Bronchial epithelial cell (primary cell): ENCODE measurements at regions not wholly inside any gene's neighbourhood (a gene's known extent, or its start where the extent isn't known, plus 50 kb on each side); places are given as distances from the start of the nearest gene placed in this dataset.

Experiments
- DNase-seq: peaks from one replicate; pipeline ENCODE4 v3.0.0-alpha.2; 2010; ENCODE audit warnings: low read depth
- FAIRE-seq: peaks from 2 replicates; lab custom pipeline; 2011; peaks lifted over from hg19 to GRCh38; lab: Jason Lieb, UNC
- H3K27me3 ChIP-seq: 2 replicates; pipeline ENCODE4 v1.5.1; 2011; ENCODE audit warnings: low read length; ENCODE audit not compliant: control insufficient read depth, insufficient read depth
- H3K36me3 ChIP-seq: 2 replicates; pipeline ENCODE4 v1.5.1; 2011; ENCODE audit warnings: low read length; ENCODE audit not compliant: control insufficient read depth, insufficient read depth
- H3K4me3 ChIP-seq: 2 replicates; pipeline ENCODE4 v1.5.1; 2011; ENCODE audit warnings: mild to moderate bottlenecking, low read depth, low read length, control low read depth
- CTCF ChIP-seq: IDR thresholded peaks from 2 replicates; pipeline ENCODE4 v1.5.1; 2011; ENCODE audit warnings: mild to moderate bottlenecking, moderate library complexity, low read length, control low read depth, inconsistent platforms; ENCODE audit not compliant: insufficient read depth, severe bottlenecking

- DNase-seq, result no peak
- no peak for FAIRE-seq
- no peaks in the 10 kb centered on the region for H3K27me3 ChIP-seq
- no peak for TF ChIP-seq CTCF
- H3K36me3 ChIP-seq, result no peaks in the 10 kb centered on the region
- no peak overlapping the region for H3K4me3 ChIP-seq
These were observed 227.6 kb upstream of the ANKRD55 start for GRCh38 chr5:56460681-56461191.

GRCh38 chr5:56460195-56460546 lies 227.0 kb upstream of the ANKRD55 start:
- TF ChIP-seq CTCF, result no peak
- Histone ChIP-seq H3K36me3 (no peaks in the 10 kb centered on the region), H3K4me3 (no peak overlapping the region), H3K27me3 (no peaks in the 10 kb centered on the region)
- DNase-seq, result no peak
- FAIRE-seq, result no peak

- FAIRE-seq (no peak), DNase-seq (no peak)
- Histone ChIP-seq H3K27me3 (no peaks in the 10 kb centered on the region), H3K4me3 (no peak overlapping the region), H3K36me3 (no peaks in the 10 kb centered on the region)
- no peak for TF ChIP-seq CTCF
These were observed 226.5 kb upstream of the ANKRD55 start for GRCh38 chr5:56459394-56460194.

GRCh38 chr5:56457887-56458812 lies 225.0 kb upstream of the ANKRD55 start:
- no peak overlapping the region for H3K4me3 ChIP-seq
- H3K27me3 ChIP-seq, result no peaks in the 10 kb centered on the region
- DNase-seq, result no peak
- no peak for TF ChIP-seq CTCF
- H3K36me3 ChIP-seq, result no peaks in the 10 kb centered on the region
- no peak for FAIRE-seq

- DNase-seq, result no peak
- FAIRE-seq, result no peak
- Histone ChIP-seq H3K4me3 (no peak overlapping the region), H3K27me3 (no peaks in the 10 kb centered on the region), H3K36me3 (no peaks in the 10 kb centered on the region)
- TF ChIP-seq CTCF, result no peak
These were observed 222.9 kb upstream of the ANKRD55 start for GRCh38 chr5:56456002-56456401.
